BJ (cell line): ENCODE measurements at regions not wholly inside any gene's neighbourhood (a gene's known extent, or its start where the extent isn't known, plus 50 kb on each side); places are given as distances from the start of the nearest gene placed in this dataset.

ENCODE experiments used
- CTCF ChIA-PET: fragments of 350-600 bp; formaldehyde crosslinking; extraction: SDS; loops from one replicate; lab custom pipeline; 2021; ENCODE audit warnings: antibody characterized with exemption, inconsistent platforms; lab: Yijun Ruan, JAX
- POLR2A ChIA-PET: fragments of 300-600 bp; sonication (Branson Sonifier 250); formaldehyde crosslinking; extraction: SDS; loops from one replicate; lab custom pipeline; 2021; ENCODE audit warnings: antibody characterized with exemption; lab: Charles Lee
- DNase-seq: peaks from one replicate; pipeline ENCODE4 v3.0.0-alpha.2; 2011; ENCODE audit warnings: low read depth
- H3K27me3 ChIP-seq: 2 replicates; pipeline ENCODE4 v1.6.0; 2011; ENCODE audit warnings: low read length; ENCODE audit not compliant: control insufficient read depth, insufficient read depth
- H3K36me3 ChIP-seq: 2 replicates; pipeline ENCODE4 v1.5.1; 2011; ENCODE audit warnings: low read length; ENCODE audit not compliant: control insufficient read depth, insufficient read depth
- H3K4me3 ChIP-seq: 2 replicates; pipeline ENCODE4 v1.5.1; 2011; ENCODE audit warnings: low read depth, mild to moderate bottlenecking, control low read depth, low read length
- TF ChIP-seq, protein P1 (sequence below): IDR thresholded peaks from 2 replicates; pipeline ENCODE4 v1.5.1; 2011; ENCODE audit warnings: low read depth, mild to moderate bottlenecking, control low read depth, inconsistent platforms, low read length, moderate library complexity; ENCODE audit not compliant: insufficient read depth

DNA sequence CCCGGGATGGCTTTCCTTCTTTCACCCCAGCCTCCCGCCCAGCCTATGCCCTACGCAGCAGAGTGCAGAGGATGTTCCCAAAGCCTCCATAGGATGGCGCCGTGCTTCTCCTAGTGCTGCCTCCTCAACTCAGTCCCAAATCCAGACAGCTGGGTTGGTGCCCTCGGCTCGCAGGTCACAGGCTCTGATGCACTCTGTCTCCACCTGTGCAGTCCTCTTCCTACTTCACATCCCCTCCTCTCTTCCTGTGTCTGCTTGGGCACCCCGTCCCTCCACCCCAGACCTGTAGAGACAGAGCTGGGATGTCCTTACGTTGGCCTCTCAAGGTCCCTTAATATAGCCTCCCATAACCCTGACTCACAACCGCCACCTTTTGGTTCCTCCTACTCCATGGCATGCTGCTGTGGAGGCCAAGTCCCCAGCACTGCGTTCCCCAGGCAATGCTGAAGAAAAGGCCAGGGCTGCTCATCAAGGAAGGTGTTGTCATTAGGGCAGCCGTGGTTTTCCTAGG, 314.4 kb downstream of the GADD45G start:
- DNase-seq, result no peak
- no peaks in the 10 kb centered on the region for H3K36me3 ChIP-seq
- no peak overlapping the region for H3K4me3 ChIP-seq
- H3K27me3 ChIP-seq, result no peaks in the 10 kb centered on the region
- ChIA-PET CTCF (no interaction called here), POLR2A (no interaction called here)
- TF ChIP-seq, protein P1, sequence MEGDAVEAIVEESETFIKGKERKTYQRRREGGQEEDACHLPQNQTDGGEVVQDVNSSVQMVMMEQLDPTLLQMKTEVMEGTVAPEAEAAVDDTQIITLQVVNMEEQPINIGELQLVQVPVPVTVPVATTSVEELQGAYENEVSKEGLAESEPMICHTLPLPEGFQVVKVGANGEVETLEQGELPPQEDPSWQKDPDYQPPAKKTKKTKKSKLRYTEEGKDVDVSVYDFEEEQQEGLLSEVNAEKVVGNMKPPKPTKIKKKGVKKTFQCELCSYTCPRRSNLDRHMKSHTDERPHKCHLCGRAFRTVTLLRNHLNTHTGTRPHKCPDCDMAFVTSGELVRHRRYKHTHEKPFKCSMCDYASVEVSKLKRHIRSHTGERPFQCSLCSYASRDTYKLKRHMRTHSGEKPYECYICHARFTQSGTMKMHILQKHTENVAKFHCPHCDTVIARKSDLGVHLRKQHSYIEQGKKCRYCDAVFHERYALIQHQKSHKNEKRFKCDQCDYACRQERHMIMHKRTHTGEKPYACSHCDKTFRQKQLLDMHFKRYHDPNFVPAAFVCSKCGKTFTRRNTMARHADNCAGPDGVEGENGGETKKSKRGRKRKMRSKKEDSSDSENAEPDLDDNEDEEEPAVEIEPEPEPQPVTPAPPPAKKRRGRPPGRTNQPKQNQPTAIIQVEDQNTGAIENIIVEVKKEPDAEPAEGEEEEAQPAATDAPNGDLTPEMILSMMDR, result no peak

DNA sequence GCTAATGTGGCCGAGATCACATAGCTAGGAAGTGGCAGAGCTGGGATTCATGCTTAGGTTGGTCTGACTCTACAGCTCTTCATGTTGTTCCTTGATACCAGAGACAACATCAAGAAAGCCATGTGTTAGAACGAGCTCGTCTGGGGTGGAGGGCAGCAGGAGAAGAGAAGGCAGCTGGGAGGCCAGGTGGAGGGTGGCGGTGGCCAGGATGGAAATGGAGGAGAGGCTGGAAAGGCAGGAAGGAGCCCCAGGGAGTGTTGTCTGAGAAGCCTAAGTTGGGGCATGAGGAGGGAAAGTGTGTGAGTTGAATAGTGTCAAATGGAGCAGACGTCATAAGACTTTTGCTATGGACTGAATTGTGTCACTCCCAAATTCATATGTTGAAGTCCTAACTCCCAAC, 315.3 kb downstream of the GADD45G start:
- CTCF ChIA-PET, result no interaction called here
- DNase-seq, result no peak
- TF ChIP-seq, protein P1, result no peak
- POLR2A ChIA-PET, result no interaction called here
- no peak overlapping the region for H3K4me3 ChIP-seq
- H3K27me3 ChIP-seq, result no peaks in the 10 kb centered on the region
- H3K36me3 ChIP-seq, result no peaks in the 10 kb centered on the region

DNA sequence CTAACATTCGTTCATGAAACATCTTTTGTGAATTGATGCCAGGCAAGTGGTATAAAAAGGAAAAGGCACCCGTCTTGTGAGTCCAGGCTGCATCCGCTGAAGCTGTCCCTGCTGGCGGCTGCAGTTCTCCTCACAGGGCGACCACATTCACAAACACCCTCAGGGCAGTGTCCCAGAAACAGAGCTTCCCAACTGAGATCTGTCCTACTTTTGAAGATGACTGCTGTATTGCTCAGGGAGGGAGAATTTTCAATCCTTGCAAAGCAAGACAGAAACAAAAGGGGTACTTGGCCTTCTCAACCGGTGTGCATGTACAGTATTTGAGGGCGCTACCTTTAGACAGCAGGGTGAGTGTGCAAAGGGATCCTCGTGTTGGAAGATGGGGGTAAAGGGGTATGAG, 316.1 kb downstream of the GADD45G start:
- TF ChIP-seq, protein P1, result no peak
- Histone ChIP-seq H3K27me3 (no peaks in the 10 kb centered on the region), H3K4me3 (no peak overlapping the region), H3K36me3 (no peaks in the 10 kb centered on the region)
- POLR2A ChIA-PET, result no interaction called here
- CTCF ChIA-PET, result no interaction called here
- no peak for DNase-seq

DNA sequence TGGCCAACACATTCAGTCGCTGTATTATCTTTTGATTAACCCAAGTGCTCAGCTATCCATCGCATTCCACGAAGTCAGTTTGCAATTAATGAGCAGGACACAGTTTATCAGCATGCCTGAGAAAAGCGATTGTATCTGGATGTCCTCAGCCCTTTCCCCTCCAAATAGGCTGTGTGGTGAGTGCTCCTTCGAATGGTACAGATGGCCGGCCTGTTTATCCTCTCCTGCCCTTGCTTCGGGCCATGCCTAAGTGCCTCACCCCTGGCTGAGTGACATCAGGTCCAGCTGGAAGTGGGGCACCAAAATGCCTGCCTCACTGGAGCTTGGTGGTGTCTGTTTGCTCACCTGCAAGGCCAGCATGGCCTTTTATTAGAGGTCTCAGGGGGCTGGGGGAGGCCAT, 317.3 kb downstream of the GADD45G start:
- POLR2A ChIA-PET, result no interaction called here

DNA sequence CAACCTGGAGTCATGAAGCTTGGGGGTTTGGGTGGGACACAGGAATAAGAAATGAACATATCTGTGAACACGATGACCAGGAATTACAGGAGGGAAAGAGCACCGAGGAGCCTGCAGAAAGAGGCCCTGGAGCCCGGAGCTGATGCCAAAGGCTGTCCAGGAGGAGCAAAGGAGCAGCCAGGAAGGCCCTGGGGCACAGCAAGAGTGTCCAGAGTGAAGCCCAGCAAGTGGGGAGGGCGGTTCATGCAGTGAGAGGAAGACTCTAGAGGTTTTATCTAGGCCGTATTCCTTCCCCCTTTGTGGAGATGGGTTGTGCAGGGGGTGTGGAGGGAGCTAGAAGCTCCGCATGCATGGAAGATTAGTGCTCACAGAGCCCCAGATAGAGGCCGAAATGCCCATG, 318.4 kb downstream of the GADD45G start:
- ChIA-PET POLR2A (no interaction called here), CTCF (no interaction called here)
- DNase-seq, result no peak
- no peaks in the 10 kb centered on the region for H3K36me3 ChIP-seq
- H3K4me3 ChIP-seq, result no peak overlapping the region
- no peaks in the 10 kb centered on the region for H3K27me3 ChIP-seq
- TF ChIP-seq, protein P1, result no peak

More for the DNA sequence above, 317.3 kb downstream of the GADD45G start:
- Histone ChIP-seq H3K36me3 (no peaks in the 10 kb centered on the region), H3K27me3 (no peaks in the 10 kb centered on the region), H3K4me3 (no peak overlapping the region)
- CTCF ChIA-PET, result no interaction called here
- TF ChIP-seq, protein P1, result no peak
- DNase-seq, result no peak
